Posterior cingulate gyrus (tissue), 11 donors: ENCODE measurements at regions not wholly inside any gene's neighbourhood (a gene's known extent, or its start where the extent isn't known, plus 50 kb on each side); places are given as distances from the start of the nearest gene placed in this dataset.
A peak's percentile ranks its signal among the peaks of the same experiment; 100 is the strongest.

Source experiments
- DNase-seq, 10 donors: peaks; one replicate each; pipeline versions ENCODE4 v3.0.0 to v3.0.0-alpha.2; 2020 to 2021; ENCODE audit warnings: mixed read lengths in 3 of 10
- intact Hi-C: fragments of 100-400 bp; cut with DNase I; formaldehyde crosslinking; loops from one replicate; pipeline ENCODE4 v1.15.1; 2023

DNA sequence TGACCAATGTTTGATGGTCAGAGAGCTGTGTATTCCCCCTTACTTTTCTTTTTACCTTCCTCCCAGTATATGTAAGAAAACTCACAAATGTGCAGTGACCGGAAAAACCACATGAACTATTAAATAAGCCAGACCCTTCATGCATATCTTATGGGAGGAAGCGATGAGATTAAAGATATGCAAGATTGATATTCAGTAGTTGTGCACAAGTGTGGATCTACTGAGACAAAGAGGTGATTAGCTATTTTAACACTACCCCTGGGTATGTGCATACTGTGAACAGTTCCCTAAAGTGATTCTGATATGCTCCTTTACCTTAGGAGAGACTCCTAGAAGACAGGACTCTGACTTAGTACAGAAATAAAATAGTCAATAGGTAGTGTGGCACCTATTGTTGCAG, 328.3 kb downstream of the EPHA4 start:
- intact Hi-C loops = no loop called here
- no peak for DNase-seq

DNA sequence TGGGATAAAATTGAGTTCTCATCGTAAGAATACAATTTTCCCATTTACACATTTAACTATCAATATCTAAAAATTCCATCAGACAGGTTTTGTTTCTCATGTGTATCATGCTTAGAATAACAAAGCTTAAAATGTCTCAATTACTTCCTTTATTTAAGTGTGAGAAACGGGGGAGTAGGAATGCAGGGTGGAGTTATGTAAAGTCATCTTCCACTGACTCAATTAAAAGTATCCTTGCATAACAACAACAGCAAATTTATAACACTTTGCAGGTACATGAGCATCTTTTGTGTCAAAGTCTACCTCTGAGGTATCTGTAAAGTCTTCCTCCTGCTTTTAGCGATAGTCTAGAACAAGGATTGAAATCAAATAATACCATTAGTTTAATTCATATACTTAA, 327.1 kb downstream of the EPHA4 start:
- DNase-seq = no peak
- intact Hi-C loops = no loop called here

DNA sequence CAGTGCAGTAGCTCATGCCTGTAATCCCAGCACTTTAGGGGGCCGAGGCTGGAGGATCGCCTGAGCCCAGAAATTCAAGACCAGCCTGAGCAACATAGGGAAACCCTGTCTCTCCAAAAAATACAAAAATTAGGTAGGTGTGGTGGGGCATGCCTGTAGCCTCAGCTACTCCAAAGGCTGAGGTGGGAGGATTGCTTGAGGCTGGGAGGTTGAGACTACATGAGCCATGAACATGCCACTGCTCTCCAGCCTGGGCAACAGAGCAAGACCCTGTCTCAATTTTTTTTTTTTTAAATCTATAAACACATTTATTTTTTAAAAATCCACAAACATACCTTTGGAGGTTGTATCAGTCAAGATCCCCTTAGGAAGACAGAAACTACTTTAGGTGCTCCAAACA, 326.3 kb downstream of the EPHA4 start:
- no peak for DNase-seq
- intact Hi-C loops = no loop called here

DNA sequence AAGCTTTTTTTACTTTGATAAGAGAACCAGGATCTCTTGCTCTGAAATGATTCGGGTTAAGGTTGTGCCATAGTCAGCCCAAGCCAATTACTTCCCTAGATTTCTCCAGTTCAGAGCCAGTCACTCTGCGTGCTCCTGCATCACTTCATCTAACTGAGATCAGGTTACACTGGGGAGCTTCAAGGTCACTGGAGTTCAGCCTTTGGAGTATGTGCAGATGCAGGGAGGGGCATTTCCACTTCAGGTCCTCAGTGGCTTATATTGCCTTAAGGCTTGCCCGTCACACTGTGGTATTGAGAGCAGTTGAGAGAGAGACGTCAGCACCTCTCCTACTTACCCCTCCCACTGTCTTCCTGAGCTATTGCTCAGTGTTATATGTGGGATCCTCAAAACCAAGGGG, 317.8 kb downstream of the EPHA4 start:
- DNase-seq = no peak
- intact Hi-C loops = no loop called here

DNA sequence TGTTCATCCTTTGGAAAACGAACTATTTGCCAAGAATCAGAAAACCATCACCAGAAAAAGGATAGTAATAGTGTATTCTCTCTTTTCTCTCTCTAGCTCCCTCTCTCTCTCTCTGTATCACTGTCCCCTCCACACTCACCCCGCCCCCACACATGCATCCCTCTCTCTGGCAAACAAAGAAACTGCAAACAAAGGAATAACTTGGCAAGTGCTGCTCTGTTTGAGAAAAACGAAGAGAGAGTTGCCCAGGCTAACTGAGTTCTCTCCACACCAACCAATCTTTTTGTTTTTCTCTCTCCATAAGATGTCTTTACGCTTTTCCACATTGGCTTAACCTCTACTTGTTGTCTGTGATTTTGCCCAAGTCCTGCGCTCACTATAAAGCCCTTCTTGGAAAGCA, 316.2 kb downstream of the EPHA4 start:
- peak in 1 of 10 donors; percentile 18 for DNase-seq
- intact Hi-C loops = no loop called here

DNA sequence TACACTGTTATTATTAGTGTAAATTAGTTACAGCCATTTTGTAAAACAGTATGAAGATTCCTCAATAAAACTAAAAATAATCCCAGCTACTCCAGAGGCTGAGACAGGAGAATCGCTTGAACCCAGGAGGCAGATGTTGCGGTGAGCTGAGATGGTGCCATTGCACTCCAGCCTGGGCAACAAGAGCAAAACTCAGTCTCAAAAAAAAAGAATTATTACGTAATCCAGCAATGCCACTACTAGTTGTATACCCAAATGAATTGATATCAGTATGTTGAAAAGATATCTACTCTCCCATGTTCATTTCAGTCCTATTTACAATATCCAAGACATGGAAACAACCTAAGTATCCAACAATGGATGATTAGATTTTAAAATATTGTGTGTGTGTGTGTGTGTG, 313.6 kb downstream of the EPHA4 start:
- no peak for DNase-seq
- intact Hi-C loops = no loop called here

DNA sequence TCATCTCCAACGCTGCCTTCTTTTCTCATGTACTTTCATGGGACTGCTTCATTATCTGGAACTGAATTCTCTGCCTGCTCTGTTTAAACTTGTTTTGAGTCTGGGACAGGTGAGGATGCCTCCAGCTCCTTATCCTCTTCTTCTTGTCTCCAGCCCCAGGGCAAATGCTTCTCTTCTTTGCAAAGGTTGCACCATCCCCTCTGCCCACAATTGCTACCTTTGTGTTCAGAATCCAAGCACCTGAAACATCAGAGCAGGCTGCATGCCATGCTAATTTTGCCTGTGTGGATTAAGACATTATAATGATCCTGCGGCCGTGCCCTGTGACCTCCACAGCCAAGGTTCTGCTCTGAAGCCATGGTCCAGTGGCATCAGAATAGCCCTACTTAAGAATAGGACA, 309.5 kb downstream of the EPHA4 start:
- intact Hi-C loops = no loop called here
- DNase-seq = no peak

DNA sequence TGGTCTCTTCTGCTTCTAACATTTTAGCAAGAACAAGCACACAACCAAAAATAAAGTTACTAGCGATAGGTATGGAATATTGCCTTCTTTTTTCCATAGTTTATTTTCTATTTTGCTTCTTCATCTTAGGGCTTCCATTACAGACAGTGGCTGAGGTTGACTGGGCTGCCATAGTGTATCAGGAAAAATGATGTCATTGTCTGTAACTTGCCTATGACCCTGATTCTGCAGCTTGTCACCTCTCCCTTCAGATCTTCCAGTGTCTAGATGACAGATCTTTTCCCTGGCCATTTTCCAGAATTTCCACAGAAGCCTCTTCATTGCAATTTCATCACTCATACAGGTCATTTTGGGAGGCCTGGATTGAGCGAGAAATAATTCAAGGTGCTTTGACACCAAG, 308.5 kb downstream of the EPHA4 start:
- DNase-seq = no peak
- intact Hi-C loops = no loop called here

DNA sequence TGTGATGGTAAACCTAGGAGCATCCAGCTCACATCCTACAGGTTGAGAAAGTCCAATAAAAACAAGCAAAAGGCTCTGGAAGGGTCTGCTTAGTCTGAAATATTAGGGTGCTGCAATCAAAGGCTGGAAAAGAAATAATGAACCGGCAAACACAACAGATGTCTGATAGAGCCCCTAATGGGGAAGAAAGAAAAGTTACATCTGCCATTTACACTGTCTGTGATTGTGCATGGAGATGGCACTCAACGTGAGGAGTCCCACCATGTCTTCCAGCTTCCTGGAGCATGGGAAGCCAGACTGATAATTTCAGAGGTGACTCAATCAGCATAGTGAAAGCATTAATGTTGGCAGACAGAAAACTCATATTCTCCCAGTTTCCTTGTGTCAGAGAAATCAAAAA, 307.8 kb downstream of the EPHA4 start:
- DNase-seq = no peak
- intact Hi-C loops = no loop called here

DNA sequence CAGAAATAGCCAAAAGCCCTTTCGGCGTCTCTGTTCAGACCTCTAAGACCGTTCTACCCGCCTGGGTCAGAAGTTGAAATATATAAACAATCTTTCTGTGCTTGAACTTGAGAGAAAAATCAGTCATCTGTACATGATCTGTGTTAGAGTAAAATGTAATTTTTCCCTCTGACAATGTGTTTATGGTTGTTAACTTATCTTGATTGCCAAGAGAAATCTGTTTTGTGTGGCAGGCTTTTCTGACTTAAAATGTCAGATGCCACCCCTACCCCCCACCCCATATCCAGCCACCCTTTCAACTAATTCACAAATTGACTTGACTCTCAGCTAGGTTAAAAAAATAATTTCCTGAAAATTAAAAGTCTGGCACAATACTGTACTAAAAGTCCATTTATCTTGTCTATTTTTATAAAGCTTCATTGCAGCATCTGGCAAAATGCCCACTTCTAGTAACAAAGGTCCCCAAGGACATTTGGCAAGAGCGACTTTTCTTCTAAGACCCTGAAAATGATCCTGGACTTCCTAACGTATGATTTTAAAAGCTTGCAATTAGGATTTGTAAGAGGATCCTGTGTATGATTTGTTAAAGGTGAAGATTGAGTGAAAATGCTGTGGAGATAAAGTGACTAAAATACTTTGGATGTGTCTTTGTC, 304.2 kb downstream of the EPHA4 start:
- DNase-seq = no peak
- intact Hi-C loops = no loop called here

DNA sequence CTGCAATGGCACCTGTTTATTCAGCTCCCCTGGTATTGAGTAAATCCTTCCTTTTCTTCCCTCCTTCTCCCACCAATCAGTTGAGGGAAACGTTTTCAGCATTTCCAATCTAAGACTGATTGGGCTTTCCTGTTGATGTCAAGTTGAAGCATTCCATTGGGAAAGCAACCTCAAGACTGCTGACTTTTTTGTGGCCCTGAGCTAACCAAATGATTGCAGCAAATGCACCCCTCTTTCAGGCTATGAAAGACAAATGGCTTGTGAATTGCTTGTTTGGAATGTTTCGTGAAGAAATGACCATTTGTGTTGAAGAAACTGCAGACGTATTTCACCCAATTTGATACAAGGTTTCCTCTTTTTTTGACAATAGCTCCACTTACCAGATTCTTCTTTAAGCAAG, 303.5 kb downstream of the EPHA4 start:
- intact Hi-C loops = no loop called here
- no peak for DNase-seq

DNA sequence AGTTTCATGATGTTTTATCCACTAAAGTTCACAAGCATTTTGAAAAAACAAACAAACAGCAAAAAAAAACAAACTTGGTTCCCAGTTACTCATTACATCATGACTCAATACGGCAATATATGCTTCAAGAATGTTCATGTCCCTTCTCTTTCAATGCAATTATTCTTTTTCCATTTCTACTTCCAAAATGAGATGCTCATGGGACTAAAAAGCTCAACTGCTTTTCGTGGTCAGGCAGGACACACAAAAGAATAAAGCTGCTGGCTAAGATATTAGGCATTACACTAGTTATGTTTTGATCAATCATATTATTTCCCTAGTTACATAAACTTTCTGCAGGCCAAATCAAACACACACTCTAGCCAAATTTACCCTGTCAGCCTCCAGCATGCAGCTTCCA, 301.3 kb downstream of the EPHA4 start:
- intact Hi-C loops = no loop called here
- no peak for DNase-seq

DNA sequence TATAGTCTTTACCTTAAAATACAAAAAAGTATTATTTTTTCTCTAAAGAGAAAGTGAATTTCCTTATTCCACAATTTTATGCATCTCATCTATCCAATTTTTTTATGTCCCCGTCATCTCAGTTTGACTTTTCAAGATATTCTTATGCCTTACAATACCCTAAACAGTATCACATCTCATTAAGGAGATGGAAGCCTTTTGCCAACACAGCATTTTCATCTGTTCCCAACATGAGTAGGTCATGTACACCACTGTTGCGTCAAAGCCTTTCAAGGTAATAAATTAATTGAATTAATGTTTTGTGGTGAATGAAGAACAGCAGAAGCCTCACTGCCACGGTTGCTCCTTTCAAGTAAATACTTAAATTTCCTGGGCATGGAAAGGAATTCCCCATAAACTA, 299.4 kb downstream of the EPHA4 start:
- intact Hi-C loops = no loop called here
- no peak for DNase-seq

DNA sequence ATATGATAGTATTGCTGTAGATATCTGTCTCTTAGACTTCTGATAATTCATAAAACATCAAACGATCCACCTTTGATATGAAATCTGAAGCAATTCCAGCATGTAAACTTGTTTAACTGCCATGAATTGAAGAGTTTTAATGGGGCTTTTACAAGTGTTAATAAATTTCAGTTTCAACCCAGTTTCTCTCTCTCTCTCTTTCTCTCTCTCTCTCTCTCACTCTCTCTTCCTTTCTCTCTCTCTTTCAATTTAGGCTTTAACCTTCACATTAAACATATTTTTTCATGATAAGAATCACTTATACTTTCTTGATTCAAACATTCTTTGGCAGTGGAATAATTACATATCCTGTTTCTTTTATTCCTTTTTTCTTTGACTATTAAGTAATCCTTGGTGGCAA, 296.1 kb downstream of the EPHA4 start:
- intact Hi-C loops = no loop called here
- DNase-seq = no peak

DNA sequence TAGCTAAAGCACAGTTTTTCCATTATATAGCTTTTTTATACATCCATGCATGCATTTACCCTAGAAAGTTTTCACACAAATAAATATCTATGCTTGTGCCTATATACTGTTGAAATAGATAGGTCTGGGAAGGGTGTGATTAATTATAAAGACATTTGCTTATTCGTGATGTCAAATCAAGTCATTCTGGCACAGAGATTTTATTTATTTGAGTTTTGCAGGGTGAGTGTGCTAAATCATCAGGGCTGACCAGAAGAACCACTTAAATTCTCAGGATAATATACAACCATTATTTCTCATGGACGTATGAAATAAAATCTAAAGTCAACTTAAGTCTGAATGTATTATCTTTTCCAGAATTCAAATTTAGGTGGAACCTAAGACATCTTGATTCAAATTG, 295.5 kb downstream of the EPHA4 start:
- intact Hi-C loops = no loop called here
- no peak for DNase-seq

DNA sequence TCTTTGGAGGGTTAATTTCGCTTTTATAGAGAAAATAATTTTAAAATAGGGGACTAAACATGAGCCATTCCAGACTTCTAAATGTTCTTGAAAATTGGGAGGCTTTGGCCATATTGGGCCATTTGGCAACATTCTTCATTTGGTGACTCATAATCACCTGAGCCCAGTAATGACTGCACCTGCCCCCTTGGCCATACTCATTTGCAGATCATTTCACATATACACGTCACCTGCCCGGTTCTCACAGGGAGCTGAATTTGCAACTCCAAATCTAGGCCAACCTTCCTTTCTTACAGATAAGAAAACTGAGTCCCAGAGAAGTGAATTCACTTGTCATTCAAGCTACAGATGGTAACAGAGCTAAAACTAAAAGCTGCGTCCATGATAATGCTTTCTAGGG, 289.7 kb downstream of the EPHA4 start:
- DNase-seq = no peak
- intact Hi-C loops = no loop called here

DNA sequence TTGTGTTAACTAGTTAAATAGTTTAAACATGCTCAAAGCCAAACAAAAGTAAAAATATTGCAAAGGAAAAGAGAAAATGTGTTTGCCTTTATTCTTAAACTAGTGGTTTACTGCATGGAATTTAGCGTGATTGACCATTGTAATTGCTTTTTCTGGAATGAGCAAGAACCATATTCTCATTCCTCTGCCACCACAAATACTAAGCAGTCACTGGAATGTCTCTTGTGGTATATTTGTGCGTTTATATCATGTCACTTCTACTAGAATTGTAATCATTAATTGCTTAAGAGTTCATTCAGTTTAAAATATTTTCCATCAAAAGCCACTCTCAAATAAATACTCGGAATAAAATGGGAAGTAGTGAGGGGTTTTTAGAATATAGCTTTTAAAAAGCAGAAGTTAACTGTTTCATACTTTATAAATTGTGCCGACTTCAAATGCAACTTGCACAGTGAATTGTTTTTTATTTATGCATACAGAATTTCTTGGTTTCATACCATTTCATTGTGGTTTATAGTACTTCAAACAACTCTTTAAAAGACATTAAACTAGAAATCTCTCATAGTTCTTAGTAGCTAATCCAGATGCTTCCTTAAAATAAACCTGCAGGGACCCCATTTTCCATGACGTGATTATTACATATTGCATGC, 288.1 kb downstream of the EPHA4 start:
- intact Hi-C loops = no loop called here

DNA sequence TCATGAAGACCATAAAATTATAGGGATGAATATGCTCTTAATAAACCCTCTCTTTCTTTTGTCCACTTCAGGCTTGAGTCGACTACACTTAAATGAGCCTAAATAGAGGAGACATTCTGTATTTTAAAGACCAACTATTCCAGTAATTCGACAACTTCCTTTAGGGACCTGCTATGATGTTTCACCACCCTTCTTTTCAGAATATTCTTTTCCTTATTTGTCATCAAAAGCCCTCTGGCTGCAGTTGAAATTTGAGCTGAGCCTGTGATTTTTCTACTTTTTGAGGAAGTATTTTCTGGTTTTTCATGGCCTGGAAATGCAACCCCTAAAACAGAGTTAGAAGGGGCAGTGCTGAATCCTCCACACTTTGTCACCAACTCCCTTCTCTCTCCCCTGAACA, 287.0 kb downstream of the EPHA4 start:
- DNase-seq = no peak
- intact Hi-C loops = no loop called here

More for the DNA sequence above, 288.1 kb downstream of the EPHA4 start:
- DNase-seq = no peak

DNA sequence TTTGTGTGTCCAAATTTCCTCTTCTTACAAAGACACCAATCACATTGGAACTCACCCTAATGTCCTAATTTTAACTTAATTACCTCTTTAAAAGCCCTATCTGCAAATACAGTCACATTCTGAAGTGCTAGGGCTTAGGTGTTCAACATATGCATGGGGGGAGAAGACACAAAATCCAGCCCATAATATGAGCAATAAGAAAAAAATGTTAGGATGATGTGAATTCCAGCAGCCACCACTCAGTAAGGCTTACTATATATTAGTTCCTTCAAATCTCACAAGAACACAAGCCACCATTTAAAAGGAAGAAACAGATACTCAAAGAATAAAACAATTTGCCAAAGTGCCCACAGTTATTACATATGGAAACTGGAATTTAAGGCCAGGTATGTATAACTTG, 285.7 kb downstream of the EPHA4 start:
- DNase-seq = no peak
- intact Hi-C loops = no loop called here

DNA sequence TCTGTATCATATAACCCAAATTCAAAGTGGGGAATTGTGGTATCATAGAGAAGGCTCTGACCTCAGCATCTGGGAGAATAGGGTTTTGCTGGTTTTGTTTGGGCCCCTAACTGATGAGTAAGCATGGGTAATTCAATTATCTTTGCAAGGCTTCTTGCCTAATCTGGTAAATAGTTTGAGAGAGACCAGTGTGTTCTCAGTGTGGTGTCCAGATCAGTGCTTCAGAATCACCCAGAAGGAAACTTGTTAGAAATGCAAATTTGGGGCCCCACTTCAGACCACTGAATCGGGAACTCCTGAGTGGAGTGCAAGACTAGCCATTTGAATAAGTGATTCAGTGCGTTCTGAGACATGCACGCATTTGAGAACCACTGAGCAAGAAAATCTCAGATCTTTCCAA, 282.7 kb downstream of the EPHA4 start:
- intact Hi-C loops = no loop called here
- DNase-seq = no peak

DNA sequence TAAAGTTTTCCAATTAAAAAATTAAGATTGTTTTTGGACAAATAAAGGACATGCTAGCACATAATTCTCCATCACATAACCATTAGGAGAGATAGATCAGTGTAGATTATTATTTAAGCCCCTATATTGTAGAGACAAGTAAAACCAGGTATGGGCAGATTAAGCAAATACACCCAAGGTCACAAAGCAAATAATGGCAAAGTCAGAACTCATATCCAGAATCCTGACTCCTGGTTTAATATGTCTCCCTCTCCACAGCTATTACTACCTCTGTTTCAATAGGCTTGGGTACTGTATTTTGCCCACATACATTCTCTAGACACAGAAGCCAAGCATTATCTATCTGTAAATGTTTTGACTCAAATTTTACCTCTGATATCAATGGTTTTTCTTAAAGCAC, 282.3 kb downstream of the EPHA4 start:
- intact Hi-C loops = no loop called here
- no peak for DNase-seq

DNA sequence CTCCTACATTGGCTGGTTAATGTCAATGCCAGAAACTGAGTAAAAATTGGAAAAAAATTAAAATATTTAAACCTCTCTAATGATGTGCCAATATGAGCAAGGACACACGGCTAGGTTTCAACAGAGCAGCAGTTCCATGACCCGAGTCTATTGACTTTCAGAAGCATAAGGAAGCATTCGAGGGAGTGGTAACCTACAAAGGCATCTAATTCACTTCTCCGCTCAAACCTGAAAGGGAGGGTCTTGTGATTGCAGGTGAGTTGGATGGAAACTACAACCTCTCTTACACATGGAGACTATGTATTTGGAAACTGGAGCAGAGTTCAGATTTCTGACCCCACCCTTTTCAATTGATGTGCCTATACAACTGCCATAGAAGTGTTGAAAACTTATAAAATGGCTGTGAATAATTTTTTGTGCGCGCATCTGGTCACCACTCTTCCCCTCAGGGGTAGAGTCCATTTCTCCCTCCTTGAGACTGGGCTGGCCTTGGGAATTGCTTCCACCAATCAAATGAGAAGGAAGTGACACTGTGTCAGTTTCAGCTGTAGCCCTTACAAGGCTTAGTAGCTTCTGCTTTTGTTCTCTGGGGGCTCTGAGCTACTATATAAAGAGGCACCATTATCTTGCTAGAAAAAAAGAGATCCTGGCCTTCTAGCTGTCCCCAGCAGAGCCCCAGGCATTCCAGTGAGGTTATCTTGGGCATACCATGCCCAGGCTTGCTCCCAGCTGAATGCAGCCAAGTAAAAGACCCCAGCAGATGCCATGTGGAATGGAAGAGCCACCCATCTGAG, 278.0 kb downstream of the EPHA4 start:
- intact Hi-C loops = no loop called here

More for the DNA sequence above, 278.0 kb downstream of the EPHA4 start:
- no peak for DNase-seq
